PC-3 (cell line): ENCODE measurements at regions not wholly inside any gene's neighbourhood (a gene's known extent, or its start where the extent isn't known, plus 50 kb on each side); places are given as distances from the start of the nearest gene placed in this dataset.

Experiments used
- ATAC-seq: fragments of 200-7000 bp; cut with Tn5 transposase; 2 replicates; pipeline ENCODE4 v1.9.1; 2020; ENCODE audit warnings: mild to moderate bottlenecking, moderate library complexity
- BruUV-seq: library from RNA; stranded (reverse); fragments of 400-500 nt; replicated peaks from 2 replicates; lab custom pipeline; 2021; lab: Mats Ljungman, UMichigan
- CTCF ChIA-PET: fragments of 300-600 bp; sonication (Branson Sonifier 250); formaldehyde crosslinking; loops from one replicate; lab custom pipeline; 2022; ENCODE audit warnings: antibody characterized with exemption; lab: Charles Lee
- POLR2A ChIA-PET: fragments of 300-600 bp; sonication (Branson Sonifier 250); formaldehyde crosslinking; loops from one replicate; lab custom pipeline; 2022; ENCODE audit warnings: antibody characterized with exemption; ENCODE audit not compliant: unreplicated experiment; lab: Charles Lee
- DNase-seq: peaks from one replicate; pipeline ENCODE4 v3.0.0-alpha.2; 2015
- H2AFZ ChIP-seq: fragments of 300-600 bp; sonication (generic); 2 replicates; pipeline ENCODE4 v1.6.0; 2016; ENCODE audit warnings: antibody characterized with exemption, low read length
- H3F3A ChIP-seq: fragments of 300-600 bp; sonication (generic); one replicate; pipeline ENCODE4 v1.6.0; 2017; ENCODE audit warnings: antibody characterized with exemption, low read length, control low read depth, mild to moderate bottlenecking; ENCODE audit not compliant: unreplicated experiment
- H3K27ac ChIP-seq: fragments of 300-600 bp; sonication (generic); 2 replicates; pipeline ENCODE4 v1.5.1; 2016; ENCODE audit warnings: mild to moderate bottlenecking, low read length
- H3K27me3 ChIP-seq: fragments of 300-600 bp; sonication (generic); 2 replicates; pipeline ENCODE4 v1.6.1; 2016; ENCODE audit warnings: low read length, mixed read lengths
- H3K36me3 ChIP-seq: fragments of 300-600 bp; sonication (generic); 2 replicates; pipeline ENCODE4 v1.6.1; 2016; ENCODE audit warnings: low read depth, mixed run types, low read length, mixed read lengths
- H3K4me1 ChIP-seq: fragments of 300-600 bp; sonication (generic); 2 replicates; pipeline ENCODE4 v1.5.1; 2016; ENCODE audit warnings: low read length; ENCODE audit not compliant: insufficient read depth
- H3K4me2 ChIP-seq: fragments of 300-600 bp; sonication (generic); 2 replicates; pipeline ENCODE4 v1.6.0; 2016; ENCODE audit warnings: low read length
- H3K4me3 ChIP-seq: fragments of 300-600 bp; sonication (generic); 2 replicates; pipeline ENCODE4 v1.5.1; 2016; ENCODE audit warnings: mild to moderate bottlenecking, low read length, mixed read lengths
- H3K79me2 ChIP-seq: fragments of 300-600 bp; sonication (generic); 2 replicates; pipeline ENCODE4 v1.6.1; 2017; ENCODE audit warnings: low read length, mixed read lengths
- H3K9ac ChIP-seq: fragments of 300-600 bp; sonication (generic); 2 replicates; pipeline ENCODE4 v1.6.0; 2016; ENCODE audit warnings: mild to moderate bottlenecking, low read length
- H3K9me2 ChIP-seq: fragments of 300-600 bp; sonication (generic); replicated peaks from 2 replicates; pipeline ENCODE4 v1.6.1; 2016; ENCODE audit warnings: mixed run types, low read length, mixed read lengths
- H3K9me3 ChIP-seq: fragments of 300-600 bp; sonication (generic); 2 replicates; pipeline ENCODE4 v1.6.1; 2016; ENCODE audit warnings: low read length, mixed read lengths
- H4K20me1 ChIP-seq: fragments of 300-600 bp; sonication (generic); 2 replicates; pipeline ENCODE4 v1.6.1; 2016; ENCODE audit warnings: low read length, mixed read lengths
- EZH2 ChIP-seq: fragments of 300-600 bp; sonication (generic); IDR thresholded peaks from one replicate; pipeline ENCODE4 v1.6.1; 2017; ENCODE audit warnings: antibody characterized with exemption, mild to moderate bottlenecking, low read length; ENCODE audit not compliant: unreplicated experiment
- EZH2phosphoT487 ChIP-seq: fragments of 300-600 bp; sonication (generic); IDR thresholded peaks from 2 replicates; pipeline ENCODE4 v1.6.1; 2018; ENCODE audit warnings: mild to moderate bottlenecking, antibody characterized with exemption, low read length, borderline replicate concordance
- intact Hi-C: fragments of 100-400 bp; cut with micrococcal nuclease; formaldehyde crosslinking; loops from 2 replicates; pipeline ENCODE4 v1.9.0; 2023
- TF ChIP-seq, protein P1 (sequence below): fragments of 300-600 bp; sonication (generic); conservative IDR thresholded peaks from 2 replicates; pipeline ENCODE4 v1.5.1; 2017; ENCODE audit warnings: antibody characterized with exemption, low read depth, mild to moderate bottlenecking, low read length

DNA sequence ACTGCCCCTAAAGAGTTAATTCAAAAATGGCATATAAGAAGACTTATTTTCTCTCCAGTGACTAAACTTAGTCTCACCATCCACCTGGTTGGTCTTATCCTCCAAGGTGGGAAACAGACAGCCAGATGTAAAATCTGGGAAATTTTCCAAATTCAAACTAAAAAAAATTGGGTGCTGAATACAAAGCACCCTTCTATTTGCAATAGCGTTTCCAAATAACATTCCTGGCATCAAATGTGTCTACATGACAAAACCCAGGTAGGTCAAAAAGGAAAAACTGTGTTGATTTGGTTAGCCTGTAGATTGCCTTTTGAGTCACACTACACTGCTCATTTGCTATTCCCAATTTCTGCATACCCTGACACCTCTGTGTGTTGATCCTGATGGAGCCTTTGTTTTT lies 252.2 kb downstream of the NR2F1-AS1 start:
- intact Hi-C loops: no loop called here

DNA sequence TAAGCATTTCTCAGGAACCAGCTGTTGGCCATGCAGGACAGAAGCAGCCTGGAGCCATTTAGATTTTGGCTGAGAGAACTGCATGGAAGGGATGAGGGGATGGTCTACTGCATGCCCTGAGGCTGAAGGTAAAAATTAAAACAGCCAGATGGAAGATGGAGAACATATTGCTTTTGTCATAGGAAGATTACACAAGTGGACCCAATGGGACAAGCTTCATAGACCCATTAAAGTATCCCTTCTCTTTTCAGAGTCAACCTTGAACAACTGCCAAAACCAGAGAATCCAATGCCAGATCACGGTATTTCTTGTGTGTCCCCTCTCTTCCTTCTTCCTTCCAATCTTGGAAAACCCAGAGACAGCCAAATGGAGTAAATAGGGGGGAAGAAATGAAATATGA lies 253.4 kb downstream of the NR2F1-AS1 start:
- ATAC-seq: no peak
- H3K4me2 ChIP-seq: no peak overlapping the region
- no peaks in the 10 kb centered on the region for H3F3A ChIP-seq
- CTCF ChIA-PET: no interaction called here
- H3K36me3 ChIP-seq: no peaks in the 10 kb centered on the region
- no peaks in the 10 kb centered on the region for H4K20me1 ChIP-seq
- H3K9me2 ChIP-seq: no peaks in the 10 kb centered on the region
- no TSS peak for BruUV-seq
- TF ChIP-seq, protein P1, sequence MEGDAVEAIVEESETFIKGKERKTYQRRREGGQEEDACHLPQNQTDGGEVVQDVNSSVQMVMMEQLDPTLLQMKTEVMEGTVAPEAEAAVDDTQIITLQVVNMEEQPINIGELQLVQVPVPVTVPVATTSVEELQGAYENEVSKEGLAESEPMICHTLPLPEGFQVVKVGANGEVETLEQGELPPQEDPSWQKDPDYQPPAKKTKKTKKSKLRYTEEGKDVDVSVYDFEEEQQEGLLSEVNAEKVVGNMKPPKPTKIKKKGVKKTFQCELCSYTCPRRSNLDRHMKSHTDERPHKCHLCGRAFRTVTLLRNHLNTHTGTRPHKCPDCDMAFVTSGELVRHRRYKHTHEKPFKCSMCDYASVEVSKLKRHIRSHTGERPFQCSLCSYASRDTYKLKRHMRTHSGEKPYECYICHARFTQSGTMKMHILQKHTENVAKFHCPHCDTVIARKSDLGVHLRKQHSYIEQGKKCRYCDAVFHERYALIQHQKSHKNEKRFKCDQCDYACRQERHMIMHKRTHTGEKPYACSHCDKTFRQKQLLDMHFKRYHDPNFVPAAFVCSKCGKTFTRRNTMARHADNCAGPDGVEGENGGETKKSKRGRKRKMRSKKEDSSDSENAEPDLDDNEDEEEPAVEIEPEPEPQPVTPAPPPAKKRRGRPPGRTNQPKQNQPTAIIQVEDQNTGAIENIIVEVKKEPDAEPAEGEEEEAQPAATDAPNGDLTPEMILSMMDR: no peak
- TF ChIP-seq EZH2 (no peak), EZH2phosphoT487 (no peak)
- DNase-seq: no peak
- H3K4me1 ChIP-seq: peaks cover 19% of the 10 kb centered on the region
- H3K4me3 ChIP-seq: no peak overlapping the region
- H3K9me3 ChIP-seq: no peaks in the 10 kb centered on the region
- intact Hi-C loops: no loop called here
- no peak overlapping the region for H3K9ac ChIP-seq
- no peaks in the 10 kb centered on the region for H3K79me2 ChIP-seq
- H2AFZ ChIP-seq: no peak overlapping the region
- POLR2A ChIA-PET: no interaction called here
- H3K27me3 ChIP-seq: no peaks in the 10 kb centered on the region
- no peak overlapping the region for H3K27ac ChIP-seq

More for the DNA sequence above, 252.2 kb downstream of the NR2F1-AS1 start:
- ChIA-PET POLR2A (no interaction called here), CTCF (no interaction called here)
- no peak for TF ChIP-seq EZH2phosphoT487
- no peak for TF ChIP-seq EZH2
- TF ChIP-seq, protein P1: no peak
- no peak overlapping the region for H2AFZ ChIP-seq
- no peaks in the 10 kb centered on the region for H3K27me3 ChIP-seq
- no peaks in the 10 kb centered on the region for H3K36me3 ChIP-seq
- ATAC-seq (no peak), DNase-seq (peak; percentile 46)
- no peaks in the 10 kb centered on the region for H3F3A ChIP-seq
- no peaks in the 10 kb centered on the region for H3K9me2 ChIP-seq
- H3K27ac ChIP-seq: no peak overlapping the region
- no peak overlapping the region for H3K4me2 ChIP-seq
- peaks cover 19% of the 10 kb centered on the region for H3K4me1 ChIP-seq
- BruUV-seq: no TSS peak
- no peak overlapping the region for H3K9ac ChIP-seq
- no peak overlapping the region for H3K4me3 ChIP-seq
- H4K20me1 ChIP-seq: no peaks in the 10 kb centered on the region
- no peaks in the 10 kb centered on the region for H3K9me3 ChIP-seq
- no peaks in the 10 kb centered on the region for H3K79me2 ChIP-seq

DNA sequence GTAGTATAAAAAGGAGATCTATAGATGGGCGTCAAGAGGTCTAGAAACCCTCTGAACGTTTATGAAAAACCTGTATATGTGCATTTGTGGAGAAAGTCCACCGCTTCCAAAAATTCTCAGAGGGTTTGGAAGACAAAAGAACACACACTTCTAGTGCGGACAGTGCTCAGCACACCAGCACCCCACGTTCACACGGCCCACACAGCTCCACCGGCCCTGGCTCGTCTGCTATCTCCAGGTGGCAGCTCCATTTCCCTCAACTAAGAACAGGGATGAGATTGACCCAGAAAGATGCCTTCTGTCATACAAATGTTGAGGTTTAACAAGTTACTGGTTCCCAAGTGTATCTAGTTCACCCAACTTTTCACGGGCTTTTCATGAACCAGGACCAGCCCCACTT lies 255.1 kb downstream of the NR2F1-AS1 start:
- no peak for DNase-seq
- H3K4me1 ChIP-seq: peaks cover 14% of the 10 kb centered on the region
- CTCF ChIA-PET: no interaction called here
- POLR2A ChIA-PET: no interaction called here
- TF ChIP-seq, protein P1: no peak
- no peak for TF ChIP-seq EZH2phosphoT487
- no peak for TF ChIP-seq EZH2
- H3K9me3 ChIP-seq: no peaks in the 10 kb centered on the region
- no peaks in the 10 kb centered on the region for H3K27me3 ChIP-seq
- H3K4me2 ChIP-seq: no peak overlapping the region
- no peak overlapping the region for H3K27ac ChIP-seq
- ATAC-seq: no peak
- H3K9me2 ChIP-seq: no peaks in the 10 kb centered on the region
- H3K79me2 ChIP-seq: no peaks in the 10 kb centered on the region
- H3F3A ChIP-seq: no peaks in the 10 kb centered on the region
- H3K4me3 ChIP-seq: no peak overlapping the region
- no peaks in the 10 kb centered on the region for H4K20me1 ChIP-seq
- no peaks in the 10 kb centered on the region for H3K36me3 ChIP-seq
- H3K9ac ChIP-seq: no peak overlapping the region
- H2AFZ ChIP-seq: no peak overlapping the region
- no TSS peak for BruUV-seq
- intact Hi-C loops: no loop called here
